ENCODE measurements at regions not wholly inside any gene's neighbourhood (a gene's known extent, or its start where the extent isn't known, plus 50 kb on each side); places are given as distances from the start of the nearest gene placed in this dataset.

DNA sequence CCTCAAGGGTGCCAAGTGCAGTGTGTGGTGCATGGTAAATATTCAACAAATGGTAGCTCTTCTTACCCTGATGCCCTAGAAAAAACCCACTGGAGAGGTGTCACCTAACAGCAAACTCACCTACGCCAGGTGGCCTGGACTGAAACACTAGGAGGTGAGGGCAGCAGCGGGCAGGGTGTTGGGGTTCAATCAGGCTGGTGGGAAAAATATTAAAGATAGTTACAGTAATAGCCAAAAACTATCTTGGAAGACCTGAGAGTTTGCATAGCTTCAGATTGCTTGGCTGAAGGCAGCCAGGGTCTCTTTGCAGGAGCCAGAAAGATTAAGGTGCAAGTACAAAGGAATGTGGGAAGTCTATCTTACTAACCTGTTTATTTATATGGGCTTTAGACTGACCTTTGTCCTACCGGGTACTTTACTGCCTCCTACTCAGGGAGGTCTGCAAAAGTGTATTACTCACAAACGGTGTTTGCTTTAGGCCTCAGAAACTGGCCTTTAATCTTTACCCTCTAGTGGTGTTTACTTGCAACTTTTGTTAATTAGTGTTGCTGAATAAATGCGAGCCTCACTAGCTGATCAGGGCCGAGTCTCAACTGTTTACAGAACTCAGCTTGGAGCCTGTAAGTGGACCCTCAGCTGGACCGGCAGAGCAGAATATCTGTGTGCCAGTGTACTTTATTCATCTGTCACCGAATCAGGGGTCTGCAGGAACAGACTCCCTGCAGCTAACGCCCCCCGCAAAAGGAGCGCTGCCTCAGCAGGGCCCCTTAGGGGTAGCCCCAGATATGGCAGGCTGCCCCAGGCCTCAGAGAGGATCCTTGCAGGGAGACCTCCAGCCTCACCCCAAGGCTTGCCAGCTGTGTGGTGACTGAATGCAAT, 63.9 kb downstream of the SYF2 start:
- ChIA-PET CTCF (interaction anchor here (0.6 to 0.7 kb wide), 2 partner anchors 40 to 317 kb away, joined by 3 to 4 read pairs; no protein-coding TSS in a partner anchor), POLR2A (ENCODE audit: unreplicated experiment) (no interaction called here)
- Histone ChIP-seq H3K18ac (ENCODE audit: low read depth, low read length) (no peak overlapping the region), H3K27ac (ENCODE audit: insufficient read depth, low read length) (no peak overlapping the region), H2BK120ac (ENCODE audit: low read depth, low read length) (no peak overlapping the region), H4K5ac (ENCODE audit: low read depth, low read length) (no peak overlapping the region), H3K9me3 (ENCODE audit: control insufficient read depth, insufficient read depth, low read length) (0 out of 2 replicates have a peak, but pooled peaks cover 2% of the 10 kb centered on the region), H4K8ac (ENCODE audit: low read depth in 2 of 2, low read length in 2 of 2) (no peak overlapping the region), H3K4me1 (ENCODE audit: control insufficient read depth, insufficient read depth, low read length) (peaks cover 3% of the 10 kb centered on the region; the same call in 1 of the 2 replicates), H4K20me1 (ENCODE audit: insufficient read depth, low read length) (no peaks in the 10 kb centered on the region), H2AK9ac (replicated peaks; ENCODE audit: low read depth, low read length, poor library complexity) (no peak overlapping the region), H2BK15ac (ENCODE audit: low read depth, low read length) (no peak overlapping the region), H2BK5ac (ENCODE audit: low read depth, low read length, poor library complexity, severe bottlenecking) (no peak overlapping the region), H3K27me3 (ENCODE audit: control insufficient read depth, insufficient read depth, low read length) (peaks cover 24% of the 10 kb centered on the region), H3K9me1 (ENCODE audit: insufficient read depth, low read length) (no peaks in the 10 kb centered on the region), H3K4me2 (ENCODE audit: low read depth, low read length) (no peak overlapping the region), H3K9ac (ENCODE audit: low read depth, low read length) (no peak overlapping the region), H3K56ac (ENCODE audit: extremely low read depth, insufficient read depth, low read length) (no peak overlapping the region), H2AK5ac (ENCODE audit: low read depth, low read length) (no peak overlapping the region), H2BK20ac (ENCODE audit: low read depth, low read length) (no peak overlapping the region), H3K4ac (ENCODE audit: low read depth, low read length) (no peak overlapping the region), H3K4me3 (ENCODE audit: insufficient read depth, low read depth, low read length) (no peak overlapping the region), H3K36me3 (ENCODE audit: control insufficient read depth, insufficient read depth, low read length) (no peaks in the 10 kb centered on the region), H3K23ac (ENCODE audit: low read depth, low read length) (no peak overlapping the region), H4K91ac (ENCODE audit: insufficient read depth, low read depth, low read length) (no peak overlapping the region), H3K14ac (replicated peaks; ENCODE audit: low read depth, low read length) (no peak overlapping the region), H3K79me1 (ENCODE audit: low read depth in 1 of 2, low read length in 2 of 2) (no peaks in the 10 kb centered on the region), H2AFZ (replicated peaks; ENCODE audit: low read length, poor library complexity) (no peak overlapping the region)
- DNase-seq (no peak), ATAC-seq (ENCODE audit: low read depth) (no peak)
- no TSS peak for BruUV-seq (replicated peaks)
- dilution Hi-C loops (cut with HindIII; ENCODE audit: low sequenced_read_pairs, unreplicated experiment): no loop called here
- 11% methylated on average over 3 of the region's 11 CpGs; no CpG with 5 or more reads in 1 of the 2 experiments for WGBS, 2 experiments (ENCODE audit: extremely low coverage in 2 of 2, insufficient read length in 1 of 2)
- in situ Hi-C loops (cut with MboI; ENCODE audit: low sequenced_read_pairs): no loop called here
- TF ChIP-seq, protein P1, sequence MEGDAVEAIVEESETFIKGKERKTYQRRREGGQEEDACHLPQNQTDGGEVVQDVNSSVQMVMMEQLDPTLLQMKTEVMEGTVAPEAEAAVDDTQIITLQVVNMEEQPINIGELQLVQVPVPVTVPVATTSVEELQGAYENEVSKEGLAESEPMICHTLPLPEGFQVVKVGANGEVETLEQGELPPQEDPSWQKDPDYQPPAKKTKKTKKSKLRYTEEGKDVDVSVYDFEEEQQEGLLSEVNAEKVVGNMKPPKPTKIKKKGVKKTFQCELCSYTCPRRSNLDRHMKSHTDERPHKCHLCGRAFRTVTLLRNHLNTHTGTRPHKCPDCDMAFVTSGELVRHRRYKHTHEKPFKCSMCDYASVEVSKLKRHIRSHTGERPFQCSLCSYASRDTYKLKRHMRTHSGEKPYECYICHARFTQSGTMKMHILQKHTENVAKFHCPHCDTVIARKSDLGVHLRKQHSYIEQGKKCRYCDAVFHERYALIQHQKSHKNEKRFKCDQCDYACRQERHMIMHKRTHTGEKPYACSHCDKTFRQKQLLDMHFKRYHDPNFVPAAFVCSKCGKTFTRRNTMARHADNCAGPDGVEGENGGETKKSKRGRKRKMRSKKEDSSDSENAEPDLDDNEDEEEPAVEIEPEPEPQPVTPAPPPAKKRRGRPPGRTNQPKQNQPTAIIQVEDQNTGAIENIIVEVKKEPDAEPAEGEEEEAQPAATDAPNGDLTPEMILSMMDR (conservative IDR thresholded peaks at IDR 0.05; ENCODE audit: low read depth, low read length): no peak
- no peak for TF ChIP-seq MXI1 (IDR thresholded peaks at IDR 0.05; ENCODE audit: borderline replicate concordance, low read depth, low read length)
- TF ChIP-seq, protein P2, sequence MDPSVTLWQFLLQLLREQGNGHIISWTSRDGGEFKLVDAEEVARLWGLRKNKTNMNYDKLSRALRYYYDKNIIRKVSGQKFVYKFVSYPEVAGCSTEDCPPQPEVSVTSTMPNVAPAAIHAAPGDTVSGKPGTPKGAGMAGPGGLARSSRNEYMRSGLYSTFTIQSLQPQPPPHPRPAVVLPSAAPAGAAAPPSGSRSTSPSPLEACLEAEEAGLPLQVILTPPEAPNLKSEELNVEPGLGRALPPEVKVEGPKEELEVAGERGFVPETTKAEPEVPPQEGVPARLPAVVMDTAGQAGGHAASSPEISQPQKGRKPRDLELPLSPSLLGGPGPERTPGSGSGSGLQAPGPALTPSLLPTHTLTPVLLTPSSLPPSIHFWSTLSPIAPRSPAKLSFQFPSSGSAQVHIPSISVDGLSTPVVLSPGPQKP (IDR thresholded peaks at IDR 0.05; ENCODE audit: borderline replicate concordance, low read depth, low read length): no peak
- no peak for TF ChIP-seq CHD1 (IDR thresholded peaks at IDR 0.05; ENCODE audit: low read depth, low read length)
- TF ChIP-seq CEBPB (IDR thresholded peaks at IDR 0.05; ENCODE audit: low read depth, low read length): no peak
- TF ChIP-seq MAFK (IDR thresholded peaks at IDR 0.05; ENCODE audit: low read depth, low read length): no peak
- no peak for TF ChIP-seq FOS (IDR thresholded peaks at IDR 0.05; ENCODE audit: low read depth, low read length)
- no peak for TF ChIP-seq NFE2L2 (IDR thresholded peaks at IDR 0.05; ENCODE audit: low read depth, low read length)
- TF ChIP-seq, protein P3, sequence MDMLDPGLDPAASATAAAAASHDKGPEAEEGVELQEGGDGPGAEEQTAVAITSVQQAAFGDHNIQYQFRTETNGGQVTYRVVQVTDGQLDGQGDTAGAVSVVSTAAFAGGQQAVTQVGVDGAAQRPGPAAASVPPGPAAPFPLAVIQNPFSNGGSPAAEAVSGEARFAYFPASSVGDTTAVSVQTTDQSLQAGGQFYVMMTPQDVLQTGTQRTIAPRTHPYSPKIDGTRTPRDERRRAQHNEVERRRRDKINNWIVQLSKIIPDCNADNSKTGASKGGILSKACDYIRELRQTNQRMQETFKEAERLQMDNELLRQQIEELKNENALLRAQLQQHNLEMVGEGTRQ (IDR thresholded peaks at IDR 0.05; ENCODE audit: low read depth, low read length): no peak
- no peak for TF ChIP-seq BHLHE40 (IDR thresholded peaks at IDR 0.05; ENCODE audit: low read depth, low read length)
- intact Hi-C loops (cut with micrococcal nuclease): no loop called here

Measured in IMR-90 (cell line).